ENCODE measurements at regions not wholly inside any gene's neighbourhood (a gene's known extent, or its start where the extent isn't known, plus 50 kb on each side); places are given as distances from the start of the nearest gene placed in this dataset.

DNA sequence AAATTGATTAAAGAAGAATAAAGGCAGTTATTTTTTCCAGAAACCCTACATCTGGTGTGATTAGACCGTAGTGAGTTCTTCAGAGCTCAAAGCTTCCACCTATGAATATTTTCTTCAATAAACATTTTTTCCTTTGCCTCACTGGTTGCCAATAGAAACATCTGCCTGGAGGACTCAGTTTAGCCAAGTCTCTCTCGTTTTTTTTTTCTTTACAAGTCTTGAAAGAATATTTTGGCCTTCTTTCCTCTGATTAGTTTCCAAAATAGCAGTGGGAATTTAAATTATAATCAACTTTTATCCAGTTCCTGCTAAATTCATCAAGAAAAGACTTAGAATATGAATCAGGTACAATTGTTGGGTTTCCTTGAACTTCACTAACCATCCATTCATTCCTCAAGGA lies 897.5 kb downstream of the TLE1 start (continued):
- TF ChIP-seq, protein P1, sequence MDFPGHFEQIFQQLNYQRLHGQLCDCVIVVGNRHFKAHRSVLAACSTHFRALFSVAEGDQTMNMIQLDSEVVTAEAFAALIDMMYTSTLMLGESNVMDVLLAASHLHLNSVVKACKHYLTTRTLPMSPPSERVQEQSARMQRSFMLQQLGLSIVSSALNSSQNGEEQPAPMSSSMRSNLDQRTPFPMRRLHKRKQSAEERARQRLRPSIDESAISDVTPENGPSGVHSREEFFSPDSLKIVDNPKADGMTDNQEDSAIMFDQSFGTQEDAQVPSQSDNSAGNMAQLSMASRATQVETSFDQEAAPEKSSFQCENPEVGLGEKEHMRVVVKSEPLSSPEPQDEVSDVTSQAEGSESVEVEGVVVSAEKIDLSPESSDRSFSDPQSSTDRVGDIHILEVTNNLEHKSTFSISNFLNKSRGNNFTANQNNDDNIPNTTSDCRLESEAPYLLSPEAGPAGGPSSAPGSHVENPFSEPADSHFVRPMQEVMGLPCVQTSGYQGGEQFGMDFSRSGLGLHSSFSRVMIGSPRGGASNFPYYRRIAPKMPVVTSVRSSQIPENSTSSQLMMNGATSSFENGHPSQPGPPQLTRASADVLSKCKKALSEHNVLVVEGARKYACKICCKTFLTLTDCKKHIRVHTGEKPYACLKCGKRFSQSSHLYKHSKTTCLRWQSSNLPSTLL (IDR thresholded peaks at IDR 0.05), result no peak
- TF ChIP-seq CBX8 (IDR thresholded peaks at IDR 0.05; ENCODE audit: borderline replicate concordance, extremely low read depth, low read depth, low read length, poor library complexity, severe bottlenecking) (no peak), BCL6 (CRISPR knock-in tag; IDR thresholded peaks at IDR 0.05) (no peak), SMARCB1 (IDR thresholded peaks at IDR 0.05; ENCODE audit: insufficient read length, low read depth) (no peak), EP300 (IDR thresholded peaks at IDR 0.05; ENCODE audit: low read length) (no peak), GABPA (tag; conservative IDR thresholded peaks at IDR 0.05; ENCODE audit: low read depth) (no peak)
- TF ChIP-seq, protein P2, sequence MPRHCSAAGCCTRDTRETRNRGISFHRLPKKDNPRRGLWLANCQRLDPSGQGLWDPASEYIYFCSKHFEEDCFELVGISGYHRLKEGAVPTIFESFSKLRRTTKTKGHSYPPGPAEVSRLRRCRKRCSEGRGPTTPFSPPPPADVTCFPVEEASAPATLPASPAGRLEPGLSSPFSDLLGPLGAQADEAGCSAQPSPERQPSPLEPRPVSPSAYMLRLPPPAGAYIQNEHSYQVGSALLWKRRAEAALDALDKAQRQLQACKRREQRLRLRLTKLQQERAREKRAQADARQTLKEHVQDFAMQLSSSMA (CRISPR knock-in tag; IDR thresholded peaks at IDR 0.05), result no peak
- TF ChIP-seq, protein P3, sequence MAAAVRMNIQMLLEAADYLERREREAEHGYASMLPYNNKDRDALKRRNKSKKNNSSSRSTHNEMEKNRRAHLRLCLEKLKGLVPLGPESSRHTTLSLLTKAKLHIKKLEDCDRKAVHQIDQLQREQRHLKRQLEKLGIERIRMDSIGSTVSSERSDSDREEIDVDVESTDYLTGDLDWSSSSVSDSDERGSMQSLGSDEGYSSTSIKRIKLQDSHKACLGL (CRISPR knock-in tag; IDR thresholded peaks at IDR 0.05; ENCODE audit: borderline replicate concordance, poor library complexity, severe bottlenecking), result no peak
- TF ChIP-seq, protein P4, sequence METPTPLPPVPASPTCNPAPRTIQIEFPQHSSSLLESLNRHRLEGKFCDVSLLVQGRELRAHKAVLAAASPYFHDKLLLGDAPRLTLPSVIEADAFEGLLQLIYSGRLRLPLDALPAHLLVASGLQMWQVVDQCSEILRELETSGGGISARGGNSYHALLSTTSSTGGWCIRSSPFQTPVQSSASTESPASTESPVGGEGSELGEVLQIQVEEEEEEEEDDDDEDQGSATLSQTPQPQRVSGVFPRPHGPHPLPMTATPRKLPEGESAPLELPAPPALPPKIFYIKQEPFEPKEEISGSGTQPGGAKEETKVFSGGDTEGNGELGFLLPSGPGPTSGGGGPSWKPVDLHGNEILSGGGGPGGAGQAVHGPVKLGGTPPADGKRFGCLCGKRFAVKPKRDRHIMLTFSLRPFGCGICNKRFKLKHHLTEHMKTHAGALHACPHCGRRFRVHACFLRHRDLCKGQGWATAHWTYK (CRISPR knock-in tag; IDR thresholded peaks at IDR 0.05), result no peak
